ENCODE measurements at regions not wholly inside any gene's neighbourhood (a gene's known extent, or its start where the extent isn't known, plus 50 kb on each side); places are given as distances from the start of the nearest gene placed in this dataset.

DNA sequence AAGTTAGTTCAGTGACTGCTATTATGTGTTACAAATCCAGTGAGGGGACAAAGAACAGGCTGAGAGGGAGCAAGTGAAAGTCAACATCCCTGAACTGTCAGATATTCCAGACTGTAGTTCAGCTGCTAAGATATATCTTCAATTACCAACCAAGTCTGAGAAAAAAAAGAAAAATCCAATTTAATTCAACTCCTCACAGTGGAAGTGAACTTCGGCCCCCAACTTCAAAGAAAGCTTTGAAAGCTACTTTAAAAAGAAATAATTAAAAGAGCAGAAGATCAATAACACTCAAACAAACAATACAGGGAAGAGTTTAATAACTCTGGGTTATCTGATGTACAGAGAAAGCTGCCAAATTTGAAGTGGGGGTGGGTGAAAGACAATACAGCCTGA, 174.0 kb downstream of the SERPINI1 start:
- H3K27me3 ChIP-seq (ENCODE audit: insufficient read depth, poor library complexity, severe bottlenecking) = no peaks in the 10 kb centered on the region
- H3K27ac ChIP-seq (replicated peaks) = no peak overlapping the region
- no peak for DNase-seq (ENCODE audit: low read depth in 1 of 2, low spot score in 1 of 2)
- no peak overlapping the region for H3K4me3 ChIP-seq (replicated peaks; ENCODE audit: insufficient read depth, low read length)
- TF ChIP-seq, protein P1, sequence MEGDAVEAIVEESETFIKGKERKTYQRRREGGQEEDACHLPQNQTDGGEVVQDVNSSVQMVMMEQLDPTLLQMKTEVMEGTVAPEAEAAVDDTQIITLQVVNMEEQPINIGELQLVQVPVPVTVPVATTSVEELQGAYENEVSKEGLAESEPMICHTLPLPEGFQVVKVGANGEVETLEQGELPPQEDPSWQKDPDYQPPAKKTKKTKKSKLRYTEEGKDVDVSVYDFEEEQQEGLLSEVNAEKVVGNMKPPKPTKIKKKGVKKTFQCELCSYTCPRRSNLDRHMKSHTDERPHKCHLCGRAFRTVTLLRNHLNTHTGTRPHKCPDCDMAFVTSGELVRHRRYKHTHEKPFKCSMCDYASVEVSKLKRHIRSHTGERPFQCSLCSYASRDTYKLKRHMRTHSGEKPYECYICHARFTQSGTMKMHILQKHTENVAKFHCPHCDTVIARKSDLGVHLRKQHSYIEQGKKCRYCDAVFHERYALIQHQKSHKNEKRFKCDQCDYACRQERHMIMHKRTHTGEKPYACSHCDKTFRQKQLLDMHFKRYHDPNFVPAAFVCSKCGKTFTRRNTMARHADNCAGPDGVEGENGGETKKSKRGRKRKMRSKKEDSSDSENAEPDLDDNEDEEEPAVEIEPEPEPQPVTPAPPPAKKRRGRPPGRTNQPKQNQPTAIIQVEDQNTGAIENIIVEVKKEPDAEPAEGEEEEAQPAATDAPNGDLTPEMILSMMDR (IDR thresholded peaks at IDR 0.05; ENCODE audit: insufficient read depth, low read length) = no peak
- no peak for TF ChIP-seq GABPA (IDR thresholded peaks at IDR 0.05; ENCODE audit: low read depth)
- TF ChIP-seq SPI1 (IDR thresholded peaks at IDR 0.05; ENCODE audit: borderline replicate concordance, low read depth) = no peak
- no peak for TF ChIP-seq POLR2AphosphoS5 (IDR thresholded peaks at IDR 0.05; ENCODE audit: low read depth)
- TF ChIP-seq, protein P2, sequence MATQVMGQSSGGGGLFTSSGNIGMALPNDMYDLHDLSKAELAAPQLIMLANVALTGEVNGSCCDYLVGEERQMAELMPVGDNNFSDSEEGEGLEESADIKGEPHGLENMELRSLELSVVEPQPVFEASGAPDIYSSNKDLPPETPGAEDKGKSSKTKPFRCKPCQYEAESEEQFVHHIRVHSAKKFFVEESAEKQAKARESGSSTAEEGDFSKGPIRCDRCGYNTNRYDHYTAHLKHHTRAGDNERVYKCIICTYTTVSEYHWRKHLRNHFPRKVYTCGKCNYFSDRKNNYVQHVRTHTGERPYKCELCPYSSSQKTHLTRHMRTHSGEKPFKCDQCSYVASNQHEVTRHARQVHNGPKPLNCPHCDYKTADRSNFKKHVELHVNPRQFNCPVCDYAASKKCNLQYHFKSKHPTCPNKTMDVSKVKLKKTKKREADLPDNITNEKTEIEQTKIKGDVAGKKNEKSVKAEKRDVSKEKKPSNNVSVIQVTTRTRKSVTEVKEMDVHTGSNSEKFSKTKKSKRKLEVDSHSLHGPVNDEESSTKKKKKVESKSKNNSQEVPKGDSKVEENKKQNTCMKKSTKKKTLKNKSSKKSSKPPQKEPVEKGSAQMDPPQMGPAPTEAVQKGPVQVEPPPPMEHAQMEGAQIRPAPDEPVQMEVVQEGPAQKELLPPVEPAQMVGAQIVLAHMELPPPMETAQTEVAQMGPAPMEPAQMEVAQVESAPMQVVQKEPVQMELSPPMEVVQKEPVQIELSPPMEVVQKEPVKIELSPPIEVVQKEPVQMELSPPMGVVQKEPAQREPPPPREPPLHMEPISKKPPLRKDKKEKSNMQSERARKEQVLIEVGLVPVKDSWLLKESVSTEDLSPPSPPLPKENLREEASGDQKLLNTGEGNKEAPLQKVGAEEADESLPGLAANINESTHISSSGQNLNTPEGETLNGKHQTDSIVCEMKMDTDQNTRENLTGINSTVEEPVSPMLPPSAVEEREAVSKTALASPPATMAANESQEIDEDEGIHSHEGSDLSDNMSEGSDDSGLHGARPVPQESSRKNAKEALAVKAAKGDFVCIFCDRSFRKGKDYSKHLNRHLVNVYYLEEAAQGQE (IDR thresholded peaks at IDR 0.05; ENCODE audit: insufficient replicate concordance, low read depth) = no peak

DNA sequence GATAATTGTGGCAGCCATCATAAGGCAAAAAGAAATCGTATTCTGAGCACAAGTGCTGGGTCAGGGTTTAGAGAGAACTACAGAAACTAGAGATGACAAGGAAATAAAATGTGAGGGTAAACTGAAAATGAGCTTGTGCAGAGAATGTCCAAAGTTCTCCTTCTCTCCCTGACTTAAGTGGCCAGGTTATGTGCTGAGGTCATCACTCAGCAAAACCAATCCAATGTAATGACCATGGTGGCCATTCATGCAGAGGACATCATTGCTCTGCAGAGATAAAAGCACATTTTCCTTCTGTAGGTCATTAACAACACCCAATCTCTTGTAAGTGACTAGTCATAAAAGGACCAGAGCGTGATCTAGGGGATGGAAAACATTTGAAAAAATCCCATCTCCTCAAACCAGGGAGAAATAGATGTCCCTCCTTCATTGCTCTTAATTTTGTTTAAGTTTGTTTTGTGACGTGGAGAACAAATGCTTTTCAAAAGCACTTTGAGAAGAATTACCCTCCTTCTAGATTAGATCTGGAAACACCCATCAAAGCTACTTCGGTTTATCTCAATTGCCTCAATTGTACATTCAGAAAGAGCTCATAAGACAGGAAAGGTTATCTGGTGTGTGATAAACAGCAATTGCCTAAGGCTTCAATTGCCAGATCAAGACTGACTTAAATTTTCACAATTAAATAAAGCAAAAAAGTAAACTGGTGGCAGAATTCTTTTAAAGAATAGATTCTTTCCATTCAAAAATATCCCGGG, 173.4 kb downstream of the SERPINI1 start:
- H3K27ac ChIP-seq (replicated peaks) = no peak overlapping the region
- H3K4me3 ChIP-seq (replicated peaks; ENCODE audit: insufficient read depth, low read length) = no peak overlapping the region
- TF ChIP-seq, protein P2 (IDR thresholded peaks at IDR 0.05; ENCODE audit: insufficient replicate concordance, low read depth) = no peak
- TF ChIP-seq, protein P1 (IDR thresholded peaks at IDR 0.05; ENCODE audit: insufficient read depth, low read length) = no peak
- TF ChIP-seq POLR2AphosphoS5 (IDR thresholded peaks at IDR 0.05; ENCODE audit: low read depth) = no peak
- no peak for TF ChIP-seq GABPA (IDR thresholded peaks at IDR 0.05; ENCODE audit: low read depth)
- TF ChIP-seq SPI1 (IDR thresholded peaks at IDR 0.05; ENCODE audit: borderline replicate concordance, low read depth) = no peak
- no peaks in the 10 kb centered on the region for H3K27me3 ChIP-seq (ENCODE audit: insufficient read depth, poor library complexity, severe bottlenecking)
- DNase-seq (ENCODE audit: low read depth in 1 of 2, low spot score in 1 of 2) = no peak

DNA sequence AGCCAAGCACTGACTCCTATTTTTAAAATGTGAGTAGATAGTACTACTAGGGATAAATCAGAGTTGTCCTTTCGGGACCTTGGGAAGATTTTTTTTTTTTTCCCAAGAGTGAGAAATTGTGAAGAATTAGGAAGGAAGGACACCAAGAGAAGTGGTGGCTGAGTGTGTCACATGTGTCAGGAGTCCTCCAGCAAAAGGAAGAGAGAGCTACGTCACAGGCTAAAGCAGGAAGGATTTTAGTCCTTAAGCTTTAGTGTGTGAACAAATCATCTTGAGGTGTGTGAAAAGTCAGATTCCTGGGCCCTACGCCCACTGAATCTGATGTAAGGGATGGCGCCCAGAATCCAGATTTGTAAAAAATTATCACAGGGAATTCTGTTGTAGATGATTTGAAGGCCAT, 172.7 kb downstream of the SERPINI1 start:
- Histone ChIP-seq H3K27ac (replicated peaks) (no peak overlapping the region), H3K27me3 (ENCODE audit: insufficient read depth, poor library complexity, severe bottlenecking) (no peaks in the 10 kb centered on the region), H3K4me3 (replicated peaks; ENCODE audit: insufficient read depth, low read length) (no peak overlapping the region)
- TF ChIP-seq SPI1 (IDR thresholded peaks at IDR 0.05; ENCODE audit: borderline replicate concordance, low read depth) = no peak
- TF ChIP-seq POLR2AphosphoS5 (IDR thresholded peaks at IDR 0.05; ENCODE audit: low read depth) = no peak
- TF ChIP-seq, protein P2 (IDR thresholded peaks at IDR 0.05; ENCODE audit: insufficient replicate concordance, low read depth) = no peak
- TF ChIP-seq, protein P1 (IDR thresholded peaks at IDR 0.05; ENCODE audit: insufficient read depth, low read length) = no peak
- TF ChIP-seq GABPA (IDR thresholded peaks at IDR 0.05; ENCODE audit: low read depth) = no peak
- DNase-seq (ENCODE audit: low read depth in 1 of 2, low spot score in 1 of 2) = no peak

Data from HL-60 (cell line).